HepG2 (cell line): ENCODE measurements at regions not wholly inside any gene's neighbourhood (a gene's known extent, or its start where the extent isn't known, plus 50 kb on each side); places are given as distances from the start of the nearest gene placed in this dataset.

ENCODE experiments used
- ATAC-seq: fragments of 200-7000 bp; cut with Tn5 transposase; 3 replicates; pipeline ENCODE4 v1.9.1; 2020; ENCODE audit warnings: mild to moderate bottlenecking, moderate library complexity
- BruUV-seq: library from RNA; stranded (reverse); fragments of 400-500 nt; replicated peaks from 2 replicates; lab custom pipeline; 2021; lab: Mats Ljungman, UMichigan
- CTCF ChIA-PET: fragments of 300-600 bp; formaldehyde crosslinking; extraction: SDS; loops from one replicate; lab custom pipeline; 2021; ENCODE audit warnings: low total read pairs, inconsistent platforms, low intra/inter-chr PET ratio; lab: Yijun Ruan, JAX
- POLR2A ChIA-PET: fragments of 350-600 bp; sonication (Branson Sonifier 250); formaldehyde crosslinking; loops from one replicate; lab custom pipeline; 2020; ENCODE audit warnings: antibody characterized with exemption, inconsistent platforms; lab: Yijun Ruan, JAX
- DNase-seq: peaks from one replicate; pipeline ENCODE4 v3.0.0-alpha.2; 2015; ENCODE audit warnings: low spot score
- FAIRE-seq: peaks from 3 replicates; lab custom pipeline; 2011; peaks lifted over from hg19 to GRCh38; lab: Jason Lieb, UNC
- H2AFZ ChIP-seq: one replicate; pipeline ENCODE4 v1.6.1; 2011; ENCODE audit warnings: low read length, inconsistent platforms
- H3K27ac ChIP-seq: fragments of 300-600 bp; 3 replicates; pipeline ENCODE4 v1.8.0; 2011; ENCODE audit warnings: mixed run types, mild to moderate bottlenecking, mixed read lengths, low read length, inconsistent platforms; ENCODE audit not compliant: insufficient read depth; ENCODE audit errors: extremely low read length
- H3K27me3 ChIP-seq, 2 experiments: fragments of 200-600 bp in 1 of 2; 2 replicates in 1 of 2; 3 replicates in 1 of 2; pipeline versions ENCODE4 v1.6.0 to v1.8.0; 2011; ENCODE audit warnings: low read length in 2 of 2, mild to moderate bottlenecking in 2 of 2, moderate library complexity in 2 of 2, inconsistent platforms in 1 of 2; ENCODE audit not compliant: insufficient read depth in 2 of 2, control insufficient read depth in 1 of 2
- H3K36me3 ChIP-seq, 2 experiments: fragments of 200-600 bp in 1 of 2; replicated peaks in 1 of 2; 2 replicates in 1 of 2; 3 replicates in 1 of 2; pipeline versions ENCODE4 v1.5.1 to v1.8.0; 2011; ENCODE audit warnings: low read length in 2 of 2, inconsistent platforms in 1 of 2; ENCODE audit not compliant: insufficient read depth in 2 of 2, control insufficient read depth in 1 of 2
- H3K4me1 ChIP-seq: 2 replicates; pipeline ENCODE4 v1.5.1; 2012; ENCODE audit warnings: low read length, inconsistent platforms; ENCODE audit not compliant: insufficient read depth
- H3K4me2 ChIP-seq: 2 replicates; pipeline ENCODE4 v1.6.0; 2011; ENCODE audit warnings: low read depth, low read length, inconsistent platforms
- H3K4me3 ChIP-seq, 3 experiments: fragments of 200-600 bp in 1 of 3; sonication (generic), shearing (Covaris generic) in 1 of 3; replicated peaks in 1 of 3; 2 replicates each; pipeline ENCODE4 v1.5.1; 2011 to 2016; ENCODE audit warnings: low read length in 3 of 3, inconsistent platforms in 2 of 3, low read depth in 2 of 3, mild to moderate bottlenecking in 2 of 3, control low read depth in 1 of 3, mixed read lengths in 1 of 3; ENCODE audit not compliant: insufficient read depth in 1 of 3
- H3K79me2 ChIP-seq: one replicate; pipeline ENCODE4 v1.6.1; 2011; ENCODE audit warnings: low read length, inconsistent platforms; ENCODE audit not compliant: insufficient read depth
- H3K9ac ChIP-seq: 2 replicates; pipeline ENCODE4 v1.6.0; 2011; ENCODE audit warnings: mild to moderate bottlenecking, low read depth, low read length, inconsistent platforms; ENCODE audit not compliant: insufficient read depth
- H3K9me3 ChIP-seq: 2 replicates; pipeline ENCODE4 v1.5.1; 2012; ENCODE audit warnings: mild to moderate bottlenecking, low read length
- H4K20me1 ChIP-seq: 2 replicates; pipeline ENCODE4 v1.6.0; 2011; ENCODE audit warnings: inconsistent platforms, mild to moderate bottlenecking, low read length, moderate library complexity; ENCODE audit not compliant: insufficient read depth
- NFYC ChIP-seq: IDR thresholded peaks from 2 replicates; pipeline ENCODE4 v1.6.1; 2016; ENCODE audit warnings: missing genetic modification reagents, missing compliant biosample characterization
- PRDM15 ChIP-seq: sonication (generic); formaldehyde crosslinking; IDR thresholded peaks from 2 replicates; pipeline ENCODE4 v1.4.0; 2020; ENCODE audit warnings: missing genetic modification reagents
- U2AF2 ChIP-seq: fragments of 200-400 bp; formaldehyde crosslinking; IDR thresholded peaks from 2 replicates; pipeline ENCODE4 v1.6.1; 2017; ENCODE audit warnings: low read depth, mild to moderate bottlenecking, low read length
- ZNF160 ChIP-seq: sonication (generic); formaldehyde crosslinking; IDR thresholded peaks from 2 replicates; pipeline ENCODE4 v1.8.0; 2022; ENCODE audit warnings: mild to moderate bottlenecking, inconsistent platforms, missing genetic modification reagents
- ZNF451 ChIP-seq: sonication (generic); formaldehyde crosslinking; IDR thresholded peaks from 2 replicates; pipeline ENCODE4 v1.5.0; 2020; ENCODE audit warnings: mild to moderate bottlenecking, missing genetic modification reagents
- ZNF598 ChIP-seq: sonication (generic); formaldehyde crosslinking; IDR thresholded peaks from 2 replicates; pipeline ENCODE4 v1.5.1; 2020; ENCODE audit warnings: mild to moderate bottlenecking, missing genetic modification reagents, borderline replicate concordance
- ZNF678 ChIP-seq: sonication (generic); formaldehyde crosslinking; IDR thresholded peaks from 2 replicates; pipeline ENCODE4 v1.4.0; 2020; ENCODE audit warnings: mild to moderate bottlenecking, missing genetic modification reagents
- WGBS: methylation state at CpG from one replicate; pipeline ENCODE4 v1.1.6; 2017; ENCODE audit warnings: low lambda C conversion rate; 5-methylcytosine and 5-hydroxymethylcytosine counted together
- in situ Hi-C: cut with HindIII; loops from 2 replicates; pipeline ENCODE4 v1.10.0; 2017; ENCODE audit warnings: low pct_unique_long_range_greater_than_20kb; ENCODE audit not compliant: extremely low pct_ligation_motif_present
- intact Hi-C: fragments of 100-400 bp; cut with micrococcal nuclease; formaldehyde crosslinking; loops from one replicate; pipeline ENCODE4 v1.10.0; 2022; ENCODE audit not compliant: unreplicated experiment
- TF ChIP-seq, protein P1 (sequence below): sonication (generic); formaldehyde crosslinking; IDR thresholded peaks from 2 replicates; pipeline ENCODE4 v1.4.0; 2020; ENCODE audit warnings: missing genetic modification reagents

DNA sequence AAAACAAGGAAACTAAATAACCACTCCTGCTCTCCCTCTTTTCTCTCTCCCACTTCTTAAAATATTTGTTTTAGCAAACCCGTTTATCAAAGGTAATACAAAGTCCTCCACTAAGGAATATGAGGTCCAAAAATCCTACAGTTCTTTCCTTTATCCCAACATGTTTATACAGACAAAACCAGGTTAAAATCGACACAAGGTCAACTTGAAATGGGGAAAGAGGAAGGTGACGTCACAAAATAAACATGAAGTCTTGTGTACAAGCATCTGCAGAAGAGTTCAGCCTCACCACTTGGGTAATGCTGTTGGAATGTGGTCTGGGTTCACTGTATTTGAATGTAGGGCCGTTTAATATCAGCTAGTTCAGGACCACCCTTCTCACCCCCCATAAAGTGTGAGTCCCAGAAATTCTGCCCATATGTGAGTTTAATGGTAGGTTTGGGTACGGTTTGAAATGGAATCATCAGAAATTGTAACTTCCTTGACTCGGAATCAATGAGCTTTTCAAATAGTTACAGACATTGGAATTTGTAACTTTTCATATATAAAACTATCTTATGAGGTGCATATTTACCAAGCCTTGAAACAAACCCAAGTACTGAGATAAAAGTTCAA lies 120.0 kb upstream of the SLC38A2 start (continued):
- no peak for TF ChIP-seq PRDM15 (CRISPR knock-in tag)
- TF ChIP-seq ZNF160 = peak; percentile 43; the same call in 1 of the 2 replicates
- no peak for TF ChIP-seq ZNF678 (CRISPR knock-in tag)

- Histone ChIP-seq H3K79me2 (peaks cover 8% of the 10 kb centered on the region), H3K4me3 (peak overlapping the region in 1 of 3 experiments; percentile 13; a peak in 1 of 6 replicates), H3K27ac (peak overlapping the region; percentile 96), H3K9me3 (no peaks in the 10 kb centered on the region), H3K4me2 (peak overlapping the region; percentile 61; the same call in 1 of the 2 replicates), H4K20me1 (no peaks in the 10 kb centered on the region), H3K36me3 (no peaks in the 10 kb centered on the region), H3K9ac (peak overlapping the region; percentile 67; the same call in 1 of the 2 replicates), H3K4me1 (peaks cover 93% of the 10 kb centered on the region), H2AFZ (no peak overlapping the region), H3K27me3 (no peaks in the 10 kb centered on the region)
- intact Hi-C loops = loop anchor here (5.0 to 10.0 kb wide), 3 partner anchors 66 to 443 kb away; no protein-coding TSS in a partner anchor
- WGBS = 88% methylated on average over 1 of the region's 1 CpG
- TF ChIP-seq, protein P1, sequence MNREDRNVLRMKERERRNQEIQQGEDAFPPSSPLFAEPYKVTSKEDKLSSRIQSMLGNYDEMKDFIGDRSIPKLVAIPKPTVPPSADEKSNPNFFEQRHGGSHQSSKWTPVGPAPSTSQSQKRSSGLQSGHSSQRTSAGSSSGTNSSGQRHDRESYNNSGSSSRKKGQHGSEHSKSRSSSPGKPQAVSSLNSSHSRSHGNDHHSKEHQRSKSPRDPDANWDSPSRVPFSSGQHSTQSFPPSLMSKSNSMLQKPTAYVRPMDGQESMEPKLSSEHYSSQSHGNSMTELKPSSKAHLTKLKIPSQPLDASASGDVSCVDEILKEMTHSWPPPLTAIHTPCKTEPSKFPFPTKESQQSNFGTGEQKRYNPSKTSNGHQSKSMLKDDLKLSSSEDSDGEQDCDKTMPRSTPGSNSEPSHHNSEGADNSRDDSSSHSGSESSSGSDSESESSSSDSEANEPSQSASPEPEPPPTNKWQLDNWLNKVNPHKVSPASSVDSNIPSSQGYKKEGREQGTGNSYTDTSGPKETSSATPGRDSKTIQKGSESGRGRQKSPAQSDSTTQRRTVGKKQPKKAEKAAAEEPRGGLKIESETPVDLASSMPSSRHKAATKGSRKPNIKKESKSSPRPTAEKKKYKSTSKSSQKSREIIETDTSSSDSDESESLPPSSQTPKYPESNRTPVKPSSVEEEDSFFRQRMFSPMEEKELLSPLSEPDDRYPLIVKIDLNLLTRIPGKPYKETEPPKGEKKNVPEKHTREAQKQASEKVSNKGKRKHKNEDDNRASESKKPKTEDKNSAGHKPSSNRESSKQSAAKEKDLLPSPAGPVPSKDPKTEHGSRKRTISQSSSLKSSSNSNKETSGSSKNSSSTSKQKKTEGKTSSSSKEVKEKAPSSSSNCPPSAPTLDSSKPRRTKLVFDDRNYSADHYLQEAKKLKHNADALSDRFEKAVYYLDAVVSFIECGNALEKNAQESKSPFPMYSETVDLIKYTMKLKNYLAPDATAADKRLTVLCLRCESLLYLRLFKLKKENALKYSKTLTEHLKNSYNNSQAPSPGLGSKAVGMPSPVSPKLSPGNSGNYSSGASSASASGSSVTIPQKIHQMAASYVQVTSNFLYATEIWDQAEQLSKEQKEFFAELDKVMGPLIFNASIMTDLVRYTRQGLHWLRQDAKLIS = no peak
- TF ChIP-seq NFYC (CRISPR knock-in tag) (no peak), ZNF451 (CRISPR knock-in tag) (no peak), U2AF2 (no peak), ZNF598 (no peak)
- ChIA-PET POLR2A (interaction anchor here (1.0 to 5.0 kb wide), 14 partner anchors 8 to 170 kb away, joined by 3 to 47 read pairs (median 5); partner anchors contain the start of gene SLC38A2), CTCF (no interaction called here)
- no TSS peak for BruUV-seq
- FAIRE-seq = no peak
- in situ Hi-C loops = loop anchor here (5.0 kb wide), 1 partner anchor 119 kb away; the partner anchor contains the start of gene SLC38A2
- no peak for ATAC-seq
- no peak for DNase-seq
These were observed 119.0 kb upstream of the SLC38A2 start for GRCh38 chr12:46491548-46491947.
